ENCODE measurements at regions not wholly inside any gene's neighbourhood (a gene's known extent, or its start where the extent isn't known, plus 50 kb on each side); places are given as distances from the start of the nearest gene placed in this dataset.

DNA sequence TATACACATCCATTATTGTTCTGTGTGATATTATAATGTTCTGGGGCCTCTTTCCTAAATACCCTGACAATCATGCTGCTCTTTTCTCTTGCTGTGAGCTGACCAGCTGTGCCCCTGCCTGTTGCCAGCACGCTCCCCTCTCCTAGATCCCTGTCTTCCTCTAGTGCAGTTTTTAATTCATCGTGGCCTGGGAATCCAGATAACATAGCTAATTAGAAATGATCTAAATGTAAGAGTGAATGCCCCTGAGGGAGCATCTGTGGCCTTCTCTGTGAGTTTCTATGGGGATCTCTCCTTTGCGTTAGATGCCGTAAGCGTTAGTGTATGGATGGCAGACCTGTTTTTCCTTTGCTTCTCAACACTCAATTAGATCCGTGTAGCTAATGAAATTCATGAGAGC lies 434.3 kb downstream of the SPRY1 start:
- TF ChIP-seq, protein P1, sequence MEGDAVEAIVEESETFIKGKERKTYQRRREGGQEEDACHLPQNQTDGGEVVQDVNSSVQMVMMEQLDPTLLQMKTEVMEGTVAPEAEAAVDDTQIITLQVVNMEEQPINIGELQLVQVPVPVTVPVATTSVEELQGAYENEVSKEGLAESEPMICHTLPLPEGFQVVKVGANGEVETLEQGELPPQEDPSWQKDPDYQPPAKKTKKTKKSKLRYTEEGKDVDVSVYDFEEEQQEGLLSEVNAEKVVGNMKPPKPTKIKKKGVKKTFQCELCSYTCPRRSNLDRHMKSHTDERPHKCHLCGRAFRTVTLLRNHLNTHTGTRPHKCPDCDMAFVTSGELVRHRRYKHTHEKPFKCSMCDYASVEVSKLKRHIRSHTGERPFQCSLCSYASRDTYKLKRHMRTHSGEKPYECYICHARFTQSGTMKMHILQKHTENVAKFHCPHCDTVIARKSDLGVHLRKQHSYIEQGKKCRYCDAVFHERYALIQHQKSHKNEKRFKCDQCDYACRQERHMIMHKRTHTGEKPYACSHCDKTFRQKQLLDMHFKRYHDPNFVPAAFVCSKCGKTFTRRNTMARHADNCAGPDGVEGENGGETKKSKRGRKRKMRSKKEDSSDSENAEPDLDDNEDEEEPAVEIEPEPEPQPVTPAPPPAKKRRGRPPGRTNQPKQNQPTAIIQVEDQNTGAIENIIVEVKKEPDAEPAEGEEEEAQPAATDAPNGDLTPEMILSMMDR (IDR thresholded peaks at IDR 0.05) = no peak
- TF ChIP-seq POLR2A (IDR thresholded peaks at IDR 0.05) = no peak

Data from esophagus squamous epithelium (tissue), 4 donors.